Activated CD8-positive, alpha-beta memory T cell treated with anti-CD3 and anti-CD28 coated beads, Interleukin-2, amount 50 U/mL, for 1 hour (primary cell): ENCODE measurements at regions not wholly inside any gene's neighbourhood (a gene's known extent, or its start where the extent isn't known, plus 50 kb on each side); places are given as distances from the start of the nearest gene placed in this dataset.

Source experiments
- DNase-seq: peaks from one replicate; pipeline ENCODE4 v3.0.0-alpha.2; 2020; ENCODE audit errors: extremely low read depth

DNA sequence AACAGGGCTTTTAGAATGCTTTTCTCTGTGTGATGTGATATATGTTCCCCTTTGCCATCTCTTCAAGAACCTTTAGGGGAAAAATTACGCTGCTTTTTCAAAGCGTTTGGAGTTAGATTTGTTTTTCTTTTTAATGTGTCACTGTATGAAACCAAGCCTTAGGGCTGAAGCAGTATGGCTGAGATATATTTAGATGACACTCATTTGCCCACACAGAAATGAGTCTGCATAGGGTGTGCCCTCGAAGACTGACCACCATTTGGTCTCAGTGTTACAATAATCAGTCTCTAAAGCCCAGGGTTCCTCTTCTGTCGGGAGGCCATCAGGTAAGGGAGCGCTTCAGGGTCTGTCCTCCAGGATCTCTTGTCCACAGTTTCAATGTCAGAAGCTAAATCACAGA lies 213.0 kb upstream of the NCAM1 start:
- no peak for DNase-seq

- no peak for DNase-seq
These were observed 212.3 kb upstream of the NCAM1 start for GRCh38 chr11:112748713-112749543.

DNA sequence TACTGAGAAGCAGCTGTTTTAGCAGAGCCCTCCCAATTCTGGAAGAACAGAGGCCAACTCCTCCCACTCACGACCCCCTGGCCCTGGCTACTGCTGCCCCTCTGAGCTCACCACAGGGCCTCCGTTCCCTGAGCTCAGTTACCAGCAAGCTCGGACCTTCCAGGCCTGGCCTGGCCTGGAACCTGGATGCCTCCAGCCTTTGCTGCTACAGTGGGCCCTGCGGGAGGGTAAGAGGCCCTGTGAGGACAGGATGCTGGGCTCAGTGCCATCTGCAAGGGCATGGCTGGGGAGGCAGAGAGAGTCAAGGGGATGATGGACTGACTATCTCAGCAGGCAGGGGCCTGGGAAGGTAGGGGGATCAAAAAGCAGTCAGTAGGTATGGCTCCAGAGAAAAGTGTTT lies 209.9 kb upstream of the NCAM1 start:
- no peak for DNase-seq

GRCh38 chr11:112751772-112752171 lies 209.4 kb upstream of the NCAM1 start:
- no peak for DNase-seq

GRCh38 chr11:112752563-112752962 lies 208.7 kb upstream of the NCAM1 start:
- DNase-seq: no peak

DNA sequence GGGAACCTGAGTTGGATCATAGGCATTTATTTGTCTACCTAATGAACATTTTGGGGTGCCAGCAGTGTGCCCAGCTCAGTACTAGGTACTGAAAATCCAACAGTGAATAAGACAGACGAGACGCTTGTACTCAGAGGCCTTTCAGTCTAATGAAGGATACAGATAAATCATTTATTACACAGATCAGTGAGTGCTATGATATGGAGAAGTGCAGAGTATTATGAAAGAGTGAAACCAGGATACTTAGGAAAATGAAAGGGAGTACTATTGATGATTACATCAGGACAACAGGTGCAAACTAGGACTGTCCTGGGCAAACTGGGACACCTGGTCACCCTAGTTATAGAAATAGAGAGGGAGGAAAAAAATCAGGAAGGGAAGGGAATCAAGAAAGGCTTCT lies 207.5 kb upstream of the NCAM1 start:
- DNase-seq: no peak

GRCh38 chr11:112759418-112759817 lies 201.8 kb upstream of the NCAM1 start:
- no peak for DNase-seq

DNA sequence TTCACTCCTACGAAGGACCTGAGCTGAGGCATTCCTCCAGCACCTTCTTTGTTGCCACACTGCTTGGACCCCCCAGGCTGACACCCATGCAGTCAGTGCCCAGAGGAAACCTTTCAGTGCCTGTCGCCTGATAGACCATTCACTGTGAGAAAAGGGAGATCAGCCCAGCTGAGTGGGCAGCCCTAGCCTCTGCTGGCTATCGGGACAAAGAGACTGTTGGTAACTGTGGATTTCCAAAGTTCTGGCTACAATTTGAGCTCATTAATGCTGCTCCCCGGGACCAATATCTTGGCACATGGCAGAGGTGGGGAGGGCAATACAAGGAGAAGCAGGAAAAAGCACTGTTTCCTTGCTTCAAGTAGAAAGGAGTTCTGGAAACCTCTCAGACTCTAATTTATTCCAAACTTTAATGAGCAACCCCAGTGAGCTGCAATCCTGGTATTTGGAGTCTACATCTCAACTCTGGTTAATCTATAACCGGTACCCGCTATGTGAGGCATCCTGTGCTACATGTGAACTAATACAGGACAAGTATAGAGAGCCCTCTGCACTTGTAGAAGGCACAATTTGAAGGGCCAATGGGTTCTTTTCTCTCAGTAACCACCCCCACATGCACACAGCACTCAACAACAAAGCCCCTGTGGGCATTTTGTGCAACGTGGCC lies 200.7 kb upstream of the NCAM1 start:
- no peak for DNase-seq

- DNase-seq: no peak
These were observed 199.1 kb upstream of the NCAM1 start for GRCh38 chr11:112761911-112762706.

DNA sequence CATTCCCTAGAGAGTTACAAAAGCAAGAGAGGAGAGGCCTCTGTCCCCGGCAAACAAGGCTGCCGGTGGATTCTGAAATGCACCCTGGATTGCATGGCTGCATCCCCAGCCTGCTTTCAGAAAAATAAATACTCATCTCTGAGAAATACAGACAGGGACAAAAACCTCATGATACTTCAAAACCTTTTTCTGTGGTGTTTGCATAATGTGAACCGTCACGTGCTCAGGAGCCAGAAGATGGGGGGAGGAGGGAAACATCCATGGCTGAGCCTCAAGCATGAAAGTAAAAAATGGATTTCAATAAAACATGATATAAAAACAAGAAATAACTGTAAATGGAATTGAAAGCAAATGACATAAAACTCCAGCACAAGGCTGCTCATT lies 198.5 kb upstream of the NCAM1 start:
- DNase-seq: no peak

GRCh38 chr11:112765337-112765736 lies 195.9 kb upstream of the NCAM1 start:
- DNase-seq: no peak

- DNase-seq: no peak
These were observed 192.1 kb upstream of the NCAM1 start for GRCh38 chr11:112769170-112769569.

DNA sequence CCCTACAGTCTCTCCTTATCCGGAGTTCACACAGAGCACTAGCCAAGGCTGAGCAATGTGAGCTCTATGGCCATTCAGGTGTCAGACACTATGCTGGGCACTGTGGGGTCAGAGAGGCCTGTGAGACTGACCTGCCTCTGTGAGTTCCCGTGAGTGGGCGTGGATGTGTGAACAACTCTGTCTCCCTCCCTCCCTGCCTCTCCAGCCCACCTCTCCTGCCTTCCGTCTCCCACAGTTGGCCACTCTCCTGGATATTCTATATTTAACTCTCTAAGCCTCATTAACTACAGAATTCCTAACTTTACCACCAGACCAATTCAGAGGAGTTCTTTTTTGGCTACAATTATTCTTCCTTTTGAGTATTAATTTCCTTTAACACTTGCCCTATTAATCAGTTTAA lies 191.6 kb upstream of the NCAM1 start:
- DNase-seq: no peak

GRCh38 chr11:112770033-112770432 lies 191.2 kb upstream of the NCAM1 start:
- DNase-seq: no peak

DNA sequence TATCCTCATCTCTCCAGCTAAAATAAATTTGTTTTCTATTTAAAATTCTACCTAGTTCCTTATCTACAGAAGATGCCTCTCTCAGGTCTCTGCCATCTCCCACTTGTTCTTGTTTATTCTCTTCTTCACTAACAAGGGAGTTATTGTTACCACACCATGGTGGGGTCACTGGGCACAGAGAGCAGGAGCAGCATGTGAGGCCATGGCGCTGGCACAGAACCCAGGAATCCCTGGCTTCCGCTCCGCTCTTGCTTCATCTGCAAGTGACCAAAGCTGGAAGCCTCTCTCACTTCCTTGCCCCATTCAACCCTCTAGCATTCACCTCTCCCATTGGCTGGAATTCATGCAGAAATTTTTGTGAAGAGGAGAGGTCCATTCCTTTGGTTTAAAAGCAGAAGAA lies 190.7 kb upstream of the NCAM1 start:
- DNase-seq: no peak

DNA sequence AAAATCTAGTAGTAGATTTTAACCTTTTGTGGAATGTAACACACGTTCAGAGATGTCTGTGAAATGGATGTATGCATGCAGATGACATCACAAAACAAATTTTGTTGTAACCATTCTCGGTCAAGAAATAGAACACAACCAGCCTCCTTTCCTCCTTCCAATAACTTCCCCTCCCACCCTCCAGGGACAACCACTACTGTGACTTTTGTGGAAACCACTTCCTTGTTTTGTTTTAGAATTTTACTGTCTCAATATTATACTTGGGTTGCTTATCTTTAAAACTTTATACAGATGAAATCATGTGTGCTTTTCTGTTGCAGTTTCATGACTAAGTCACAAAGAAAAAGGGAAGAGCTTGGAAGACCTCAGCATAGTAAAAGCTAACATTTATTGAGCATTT lies 189.4 kb upstream of the NCAM1 start:
- no peak for DNase-seq

DNA sequence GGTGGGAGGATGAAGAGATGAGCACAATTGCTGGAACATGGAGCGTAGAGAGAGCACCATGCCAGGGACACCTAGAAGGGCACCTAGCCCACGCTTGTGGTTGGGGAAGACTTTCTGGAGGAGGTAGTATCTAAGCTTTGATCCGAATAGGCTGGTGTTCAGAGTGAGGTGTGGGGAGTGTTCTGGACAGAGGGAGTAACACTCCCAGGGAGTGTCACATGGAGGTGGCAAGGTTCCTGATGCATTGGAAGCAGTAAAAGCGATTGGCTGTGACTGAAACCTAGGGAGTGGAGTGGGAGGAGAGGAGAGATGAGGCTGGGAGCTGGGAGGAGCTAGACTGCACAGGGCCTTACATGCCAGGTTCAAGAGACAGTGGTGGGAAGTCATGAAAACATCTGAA lies 188.0 kb upstream of the NCAM1 start:
- DNase-seq: no peak

DNA sequence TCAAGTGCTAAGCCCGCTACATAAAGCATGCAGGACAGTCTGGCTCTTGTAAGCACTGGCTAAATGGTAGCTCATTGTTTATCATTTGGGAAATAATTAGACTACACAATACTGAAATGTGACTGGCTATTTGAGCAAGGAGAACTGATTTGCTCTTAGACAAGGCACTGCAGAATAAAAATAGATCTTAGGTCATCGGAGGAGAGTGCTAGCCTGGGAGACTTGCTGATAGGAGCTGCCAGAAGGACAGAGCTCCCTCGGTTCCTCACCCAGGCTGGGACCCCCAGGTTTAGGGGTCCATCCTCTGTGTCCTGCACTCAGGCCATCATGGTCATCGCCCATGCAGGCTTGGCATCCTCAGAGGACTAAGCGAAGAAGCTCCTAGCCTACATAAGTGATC lies 184.4 kb upstream of the NCAM1 start:
- no peak for DNase-seq

DNA sequence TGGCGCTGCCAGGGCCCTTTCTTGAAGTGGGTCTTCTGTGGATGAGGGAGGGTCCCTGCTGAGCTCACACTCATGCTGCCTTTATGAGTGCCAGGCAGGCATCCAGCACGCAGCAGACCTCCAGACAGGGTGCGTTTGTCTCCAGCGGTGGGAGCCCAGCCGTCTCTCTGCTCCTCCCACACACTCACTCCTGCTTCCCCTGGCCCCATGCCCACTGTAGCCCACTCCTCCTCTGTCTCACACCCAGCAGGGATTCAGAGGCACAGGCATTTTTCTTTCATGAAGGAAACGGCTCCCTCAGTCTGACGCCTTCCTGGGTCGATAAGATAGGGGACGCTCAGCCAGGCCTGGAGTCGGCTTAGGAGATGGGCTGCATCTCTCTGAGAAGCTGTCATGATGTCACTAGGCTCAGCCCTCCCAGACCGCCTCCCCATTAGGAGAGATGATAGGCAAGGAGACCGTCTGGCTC lies 183.9 kb upstream of the NCAM1 start:
- DNase-seq: no peak

- DNase-seq: no peak
These were observed 182.9 kb upstream of the NCAM1 start for GRCh38 chr11:112778091-112778876.

- no peak for DNase-seq
These were observed 182.3 kb upstream of the NCAM1 start for GRCh38 chr11:112778877-112779266.
